ENCODE measurements at regions not wholly inside any gene's neighbourhood (a gene's known extent, or its start where the extent isn't known, plus 50 kb on each side); places are given as distances from the start of the nearest gene placed in this dataset.

DNA sequence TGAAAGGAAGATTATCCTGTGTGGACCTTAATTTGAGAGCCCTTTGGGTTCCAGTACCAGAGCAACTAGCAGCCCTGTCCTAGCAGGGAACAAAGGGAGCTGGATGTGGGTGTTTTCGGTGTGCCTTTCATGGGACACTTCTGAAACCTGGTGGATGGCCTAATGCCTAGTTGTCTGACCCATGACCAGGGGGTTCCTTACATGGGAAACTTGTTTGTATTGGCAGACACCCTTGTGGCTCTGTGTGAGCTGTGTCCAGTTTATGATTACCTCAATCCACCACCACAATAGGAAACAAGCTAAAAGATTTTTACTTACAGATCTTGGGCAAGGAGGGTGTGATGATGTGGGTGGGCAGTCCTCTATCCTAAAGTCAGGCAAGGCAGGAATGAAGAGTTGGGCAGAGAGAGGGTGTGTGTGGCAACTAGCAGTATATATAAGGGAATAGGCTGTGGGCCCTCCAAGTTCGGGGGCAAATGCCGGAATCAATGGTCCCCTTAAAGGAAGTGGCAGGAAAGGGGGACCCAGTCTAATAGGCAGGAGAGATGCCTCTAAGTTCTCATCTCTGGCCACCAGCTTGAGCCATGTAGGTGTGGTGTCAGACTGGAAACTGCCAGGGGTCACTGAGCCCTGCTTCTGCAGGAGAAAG, 264.6 kb downstream of the QKI start:
- no peak for DNase-seq (ENCODE audit: low read depth in 2 of 2)

DNA sequence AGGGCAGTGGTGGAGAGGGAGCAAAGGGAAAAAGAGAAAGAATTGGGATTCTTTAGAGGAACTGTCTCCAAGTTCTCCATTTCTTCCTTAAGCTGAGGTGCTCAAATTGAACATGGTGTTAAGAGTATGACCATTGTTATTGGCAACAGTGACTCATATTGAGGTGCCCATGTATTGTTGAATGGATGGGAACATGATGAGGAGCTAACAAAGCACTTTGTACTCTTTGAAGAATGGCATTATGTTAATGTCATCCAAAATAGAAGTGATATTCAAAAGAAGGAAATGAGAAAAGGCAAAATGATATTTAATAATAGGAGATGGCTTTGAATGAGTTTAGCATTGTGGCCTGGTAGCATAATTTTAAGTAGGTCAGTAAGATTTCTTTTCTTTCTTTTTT, 261.1 kb downstream of the QKI start:
- DNase-seq (ENCODE audit: low read depth in 2 of 2), result no peak

DNA sequence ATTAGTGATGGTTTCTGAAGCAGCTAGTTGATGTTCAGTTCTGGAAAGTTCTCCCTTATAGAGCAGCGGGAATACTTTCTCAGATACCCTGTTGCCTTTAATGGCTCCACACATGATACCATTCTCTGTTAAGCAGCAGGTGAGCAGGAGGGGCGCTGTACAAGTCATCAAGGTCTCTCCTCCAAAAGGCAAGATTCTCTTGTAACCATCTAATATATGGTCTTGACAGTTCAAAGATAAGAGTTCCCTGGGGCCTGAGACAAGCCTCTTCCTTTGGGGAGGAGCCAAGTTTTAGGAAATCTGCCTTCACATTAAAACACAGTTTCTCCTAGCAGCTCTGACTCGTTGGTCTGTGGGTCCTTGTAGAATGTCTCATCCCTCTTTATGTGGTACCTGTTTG, 258.2 kb downstream of the QKI start:
- DNase-seq (ENCODE audit: low read depth in 2 of 2), result no peak

DNA sequence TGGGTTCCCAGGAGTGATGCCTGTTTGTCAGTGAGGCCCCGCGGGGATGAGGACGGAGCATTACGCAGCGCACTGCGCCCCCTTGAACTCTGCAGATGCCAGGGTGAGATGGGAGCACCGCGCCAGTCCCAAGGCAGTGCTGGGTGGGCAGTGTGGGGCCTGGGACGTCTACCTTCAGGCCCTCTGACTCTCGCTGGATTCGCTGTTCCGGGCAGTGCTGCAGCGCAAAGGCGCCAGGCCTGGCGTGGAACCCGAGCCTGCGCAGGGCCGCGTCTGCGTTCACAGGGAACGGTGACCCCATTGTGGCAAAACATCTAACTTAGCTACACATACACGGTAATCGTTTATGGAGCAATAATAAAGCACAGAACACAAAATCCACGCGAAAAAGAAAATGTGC, 257.3 kb downstream of the QKI start:
- DNase-seq (ENCODE audit: low read depth in 2 of 2), result no peak

DNA sequence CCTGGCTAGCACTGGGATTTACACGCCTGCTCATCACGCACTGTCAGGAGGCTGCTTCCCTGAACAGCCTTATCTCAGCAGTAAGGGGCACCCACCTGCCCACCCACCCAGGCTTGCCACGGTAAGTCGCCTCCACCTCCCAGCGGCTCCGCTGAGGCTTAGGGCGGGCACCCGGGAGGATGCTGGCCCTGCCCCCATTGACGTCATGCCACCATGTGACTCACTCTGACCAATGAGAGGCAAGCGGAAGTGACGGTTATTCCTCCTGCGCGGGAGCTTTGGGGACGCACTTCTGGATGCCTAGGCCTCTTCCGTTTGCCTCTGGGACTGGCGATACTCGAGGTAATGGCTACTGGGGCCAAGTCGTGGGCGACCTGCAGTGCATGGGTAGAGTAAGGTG, 256.8 kb downstream of the QKI start:
- DNase-seq (ENCODE audit: low read depth in 2 of 2), result no peak

DNA sequence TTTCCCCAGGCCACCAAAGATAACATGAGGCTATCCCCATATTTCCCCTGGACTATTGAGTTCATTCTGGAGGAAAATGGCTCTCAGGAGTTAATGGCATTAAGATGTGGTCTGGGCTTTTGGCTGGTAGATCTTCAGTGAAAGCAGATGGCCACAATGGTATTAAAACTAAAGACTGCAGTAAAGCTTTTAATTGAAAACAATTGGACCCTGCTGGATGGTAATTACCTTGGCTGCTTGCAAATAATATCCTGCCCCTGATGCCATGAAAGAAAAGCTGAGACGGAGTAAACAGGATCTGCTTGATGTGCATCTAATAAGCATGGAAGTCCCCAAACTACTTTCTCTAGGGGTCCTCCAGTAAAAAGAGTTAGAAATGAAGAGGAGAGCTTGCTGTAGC, 255.8 kb downstream of the QKI start:
- no peak for DNase-seq (ENCODE audit: low read depth in 2 of 2)

DNA sequence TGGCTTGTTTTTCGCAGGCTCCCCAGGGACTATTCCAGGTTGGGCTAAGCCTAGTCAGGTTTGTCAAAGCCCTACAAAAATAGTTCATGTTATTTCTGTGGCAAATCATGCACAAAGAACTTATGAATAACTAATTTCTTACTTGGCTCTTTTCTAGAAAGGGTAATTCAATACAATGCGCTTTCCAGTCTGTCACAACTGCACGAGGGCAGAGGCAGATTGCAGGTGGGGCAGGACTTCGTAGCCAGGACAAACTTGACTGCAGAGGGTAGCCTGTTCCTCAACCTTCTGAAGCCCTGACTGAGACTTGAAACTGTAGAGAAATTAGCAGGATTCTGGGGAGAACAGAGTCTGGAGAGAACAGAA, 253.5 kb downstream of the QKI start:
- DNase-seq (ENCODE audit: low read depth in 2 of 2), result no peak

DNA sequence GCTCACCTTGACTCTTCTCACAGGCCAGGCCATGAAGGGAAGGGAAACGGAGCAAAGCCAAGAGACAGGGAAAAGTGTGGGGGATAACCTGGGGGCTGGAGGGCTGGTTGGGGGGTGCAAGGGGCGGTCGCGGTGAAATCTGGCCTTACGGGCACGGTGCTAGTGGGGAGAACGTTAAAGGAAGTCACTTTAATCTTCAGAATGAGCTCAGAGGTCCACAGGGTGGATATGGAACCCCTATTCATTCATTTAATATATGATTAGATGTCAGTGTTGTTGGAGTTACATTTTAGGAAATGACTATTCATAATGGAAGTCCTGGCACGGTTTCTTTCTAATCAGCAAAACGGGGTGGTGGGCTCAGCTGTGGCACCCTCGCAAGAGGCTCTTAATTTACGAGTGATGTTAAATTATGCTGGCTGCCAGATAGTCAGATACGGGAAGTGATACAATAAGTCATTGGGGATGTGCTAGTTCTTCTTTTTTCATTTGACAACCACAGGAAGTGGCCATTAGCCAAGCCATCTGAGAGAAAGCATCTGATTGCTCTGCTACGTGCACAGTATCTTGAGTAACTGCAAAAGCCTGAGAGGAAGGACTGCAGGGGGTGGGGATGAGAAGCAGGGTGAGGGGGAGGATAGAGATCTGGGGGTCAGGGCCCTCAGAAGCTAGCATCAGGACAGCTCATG, 253.0 kb downstream of the QKI start:
- DNase-seq (ENCODE audit: low read depth in 2 of 2), result no peak

DNA sequence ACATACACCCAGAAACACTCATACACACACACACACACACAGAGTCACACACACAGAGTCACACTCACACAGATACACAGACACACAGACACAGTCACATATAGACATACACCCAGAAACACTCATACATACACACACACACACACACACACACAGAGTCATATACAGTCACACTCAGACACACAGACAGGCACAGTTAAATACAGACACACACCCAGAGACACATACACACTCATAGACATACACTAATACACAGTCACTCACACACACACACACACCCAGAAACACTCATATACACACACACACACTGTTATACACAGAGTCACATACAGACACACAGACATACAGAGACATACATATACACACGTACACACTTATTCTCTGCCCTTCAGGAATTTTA, 250.9 kb downstream of the QKI start:
- no peak for DNase-seq (ENCODE audit: low read depth in 2 of 2)

DNA sequence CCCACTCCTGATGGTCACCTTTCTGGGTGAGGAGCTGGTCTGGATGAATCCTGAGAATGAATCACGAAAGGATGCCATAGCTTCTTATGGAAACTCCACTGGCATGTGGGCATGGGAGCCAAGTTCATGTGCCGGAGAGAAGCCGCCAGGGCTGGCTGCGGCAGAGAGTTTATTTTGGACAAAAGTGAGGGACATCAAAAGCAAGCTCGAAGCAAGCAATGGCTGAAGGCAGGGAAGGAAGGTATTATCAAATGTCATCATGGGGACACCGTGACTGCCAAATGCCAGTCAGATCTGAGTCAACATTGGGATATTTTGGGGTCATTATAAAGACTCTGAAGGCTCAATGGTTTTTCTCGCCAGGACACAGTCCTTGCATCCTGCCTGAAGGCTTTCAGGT, 249.1 kb downstream of the QKI start:
- no peak for DNase-seq (ENCODE audit: low read depth in 2 of 2)

DNA sequence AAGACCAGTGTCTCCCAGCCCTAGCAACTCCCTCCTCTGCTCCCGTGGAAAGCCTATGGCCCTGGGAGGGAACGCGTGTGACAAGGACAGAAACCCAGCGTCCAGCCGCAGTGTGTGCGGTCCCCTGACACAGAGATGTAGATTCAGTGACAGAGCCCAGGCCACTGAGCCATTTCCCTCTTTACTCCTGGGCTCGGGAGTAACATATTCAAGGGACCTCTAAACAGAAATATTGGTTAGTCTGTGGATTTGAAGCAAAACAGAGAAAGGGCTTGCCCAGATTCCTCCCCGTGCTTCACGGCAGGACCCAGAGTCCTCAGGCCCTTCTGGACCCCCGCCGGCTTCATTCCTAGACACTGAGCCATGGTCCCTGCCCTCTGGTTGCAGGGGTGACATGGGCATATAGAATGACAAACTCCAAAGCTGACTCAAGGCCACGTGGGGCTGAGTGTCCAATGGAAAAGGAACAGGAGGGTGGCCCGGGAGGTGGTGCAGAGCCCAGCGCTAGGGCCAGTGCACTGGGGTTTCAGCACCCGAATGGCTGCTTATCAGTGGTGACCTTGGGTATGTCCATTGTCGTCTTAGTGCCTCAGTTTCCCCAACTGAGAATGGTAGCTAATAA, 248.2 kb downstream of the QKI start:
- no peak for DNase-seq (ENCODE audit: low read depth in 2 of 2)

DNA sequence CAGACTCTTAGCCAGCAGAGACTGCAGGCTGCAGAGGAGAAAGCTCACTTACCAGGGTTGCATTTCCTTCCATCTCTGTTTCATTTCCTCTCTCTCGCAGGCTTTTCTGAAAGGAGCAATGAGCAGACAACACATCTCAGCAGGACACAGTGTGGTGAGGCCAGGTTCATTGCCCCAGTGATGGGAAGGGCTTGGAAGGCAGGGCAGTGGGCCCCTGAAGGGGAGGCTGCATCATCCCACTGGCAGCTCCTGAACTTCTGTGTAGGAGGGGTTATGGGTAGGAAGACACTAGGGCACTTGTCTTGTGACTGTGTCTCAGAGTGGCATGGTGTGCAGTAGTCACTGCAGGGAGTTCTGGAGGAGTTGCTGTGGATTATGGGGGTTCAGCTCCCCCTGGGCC, 246.8 kb downstream of the QKI start:
- no peak for DNase-seq (ENCODE audit: low read depth in 2 of 2)

DNA sequence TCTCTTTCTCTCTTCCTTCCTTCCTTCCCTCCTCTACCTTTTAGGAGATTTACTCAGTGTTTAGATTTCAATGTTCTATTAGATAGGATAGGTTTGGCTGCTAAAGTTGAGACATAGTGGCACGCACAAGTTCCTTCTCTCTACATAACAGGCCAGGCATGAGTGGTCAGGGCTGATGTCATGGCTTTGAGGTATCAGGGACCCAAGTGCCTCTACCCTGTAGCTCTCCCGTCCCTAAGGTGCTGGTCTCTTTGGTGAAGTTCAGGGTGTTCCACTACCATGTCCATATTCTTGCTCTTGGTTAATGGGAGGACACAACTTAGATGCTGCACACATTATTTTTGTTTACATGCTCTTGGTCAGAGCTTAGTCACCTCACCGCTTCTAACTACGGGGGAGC, 245.3 kb downstream of the QKI start:
- DNase-seq (ENCODE audit: low read depth in 2 of 2), result no peak

DNA sequence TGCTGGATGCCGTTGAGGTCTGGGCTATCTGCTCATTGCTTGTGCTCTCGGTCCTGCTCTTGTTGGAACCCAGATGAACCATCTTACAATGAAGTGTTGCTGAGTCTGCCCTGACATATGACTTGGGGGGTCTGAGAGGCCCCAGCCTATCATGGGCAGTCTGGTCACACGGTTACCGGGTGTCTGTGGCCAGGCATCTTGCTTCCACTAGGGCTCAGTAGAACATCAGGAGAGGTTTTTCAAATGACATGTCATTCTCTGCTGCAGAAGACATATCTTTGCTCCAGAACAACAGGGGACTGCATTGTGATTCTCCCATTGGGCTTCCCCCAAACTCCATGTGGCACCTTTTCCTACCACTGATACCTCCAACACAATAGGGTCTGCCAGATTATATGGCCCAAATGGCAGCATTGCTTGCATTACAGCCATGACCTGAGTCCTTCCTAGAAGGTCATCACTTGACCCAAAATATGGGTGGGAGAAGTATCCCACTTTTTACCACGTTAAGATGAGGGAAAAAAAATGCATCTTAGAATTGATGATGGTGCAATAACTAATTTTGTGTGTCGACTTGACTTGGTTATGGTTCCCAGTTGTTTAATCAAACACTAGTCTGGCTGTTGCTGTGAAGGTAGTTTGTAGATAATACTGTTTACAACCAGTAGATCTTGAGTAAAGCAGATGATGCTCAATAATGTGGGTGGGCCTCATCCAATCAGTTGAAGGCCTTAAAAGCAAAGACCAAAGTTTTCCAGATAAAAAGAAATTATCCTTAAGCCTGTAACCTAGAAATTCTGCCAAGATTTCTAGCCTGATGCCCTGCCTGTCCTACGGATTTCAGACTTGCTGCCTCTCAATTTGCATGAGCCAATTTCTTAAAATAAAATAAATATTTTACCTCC, 241.0 kb downstream of the QKI start:
- DNase-seq (ENCODE audit: low read depth in 2 of 2), result no peak

DNA sequence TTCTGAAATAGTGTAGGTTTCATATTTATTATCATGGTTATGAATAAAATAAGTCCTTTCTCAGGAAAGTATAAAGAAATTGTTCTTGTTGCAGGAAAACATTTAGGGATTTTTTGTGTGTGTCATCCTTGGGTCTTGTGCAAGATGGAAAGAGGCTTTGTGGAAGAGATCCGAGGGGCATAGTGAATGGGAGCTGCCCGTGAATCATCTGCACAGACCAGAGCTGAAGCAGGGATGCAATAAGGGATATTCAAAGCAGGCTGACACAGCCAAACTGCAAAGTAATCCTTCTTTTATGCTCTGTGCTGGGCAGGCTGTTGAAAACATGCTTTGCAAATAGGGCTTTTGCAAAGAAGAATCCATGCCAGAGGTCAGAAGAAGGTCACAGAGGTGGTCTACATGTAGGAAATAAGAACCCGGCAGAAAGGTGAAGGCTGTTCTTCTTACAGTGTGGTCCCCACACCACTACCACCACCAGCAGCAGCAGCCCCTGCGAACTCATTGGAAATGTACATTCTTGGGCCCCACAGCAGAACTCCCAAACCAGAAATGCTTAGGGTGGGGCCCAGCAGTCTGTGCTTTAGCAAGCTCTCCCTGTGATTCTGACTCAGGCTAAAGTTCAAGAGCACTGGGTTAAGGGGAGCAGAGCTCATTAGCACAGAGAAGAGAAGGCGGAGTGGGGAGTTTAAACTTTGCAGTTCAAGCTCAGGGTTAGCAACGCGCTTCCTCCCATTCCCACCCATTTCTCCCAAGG, 237.6 kb downstream of the QKI start:
- no peak for DNase-seq (ENCODE audit: low read depth in 2 of 2)

DNA sequence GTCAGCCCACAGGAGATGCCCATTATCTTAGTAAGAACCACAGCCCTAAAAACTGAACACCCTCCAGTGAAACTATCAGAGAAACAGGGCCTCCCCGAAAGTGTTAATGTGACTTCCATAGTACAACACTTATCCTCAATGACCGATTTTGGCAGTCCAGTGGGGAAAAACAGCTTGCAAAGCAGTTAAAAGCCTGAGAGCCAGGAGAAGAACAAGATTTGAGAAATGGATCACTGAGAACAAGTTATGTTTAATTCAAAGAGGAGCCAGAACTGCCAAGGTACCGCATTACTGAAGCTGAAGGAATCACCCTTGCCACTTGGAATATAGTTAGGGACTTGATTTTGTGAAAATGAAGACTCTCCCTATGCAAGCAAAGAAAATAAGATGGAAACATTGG, 236.9 kb downstream of the QKI start:
- no peak for DNase-seq (ENCODE audit: low read depth in 2 of 2)

DNA sequence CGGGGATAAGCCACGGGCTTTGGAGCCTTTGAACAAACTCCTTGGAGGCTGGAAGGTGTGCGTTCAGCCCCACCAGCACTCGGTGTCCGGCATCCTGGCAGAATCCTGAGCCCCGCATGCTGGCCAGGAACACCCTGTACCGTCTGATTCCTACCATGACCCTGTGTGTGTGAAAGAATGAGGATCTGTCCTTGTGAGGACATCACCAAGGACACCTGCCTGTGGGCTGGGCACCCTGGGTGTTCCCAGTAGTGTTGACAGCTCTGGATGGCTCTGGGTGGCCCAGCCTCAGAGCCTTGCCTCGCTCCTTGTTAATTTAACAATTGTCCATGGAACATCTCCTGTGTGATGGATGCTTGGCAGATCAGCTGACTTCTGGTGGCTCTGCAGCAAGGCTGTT, 234.3 kb downstream of the QKI start:
- no peak for DNase-seq (ENCODE audit: low read depth in 2 of 2)

DNA sequence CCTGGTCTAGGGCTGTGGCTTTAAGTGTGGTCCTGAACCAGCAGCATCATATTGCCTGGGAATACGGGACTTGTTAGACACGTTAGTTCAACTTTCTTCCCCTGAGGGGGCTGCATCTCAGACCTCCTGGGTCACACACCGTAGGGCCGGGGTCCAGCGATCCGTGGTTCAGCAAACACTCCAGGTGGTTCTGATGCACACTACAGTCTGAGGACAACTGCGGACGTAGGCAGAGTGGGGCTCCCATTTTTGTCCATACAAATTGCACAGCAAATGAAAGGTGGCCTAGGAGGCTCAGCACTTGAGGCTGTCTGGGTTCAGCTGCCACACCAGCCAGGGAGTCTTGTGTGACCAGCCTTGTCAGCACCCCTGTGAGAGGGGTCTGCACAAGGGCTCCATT, 233.1 kb downstream of the QKI start:
- no peak for DNase-seq (ENCODE audit: low read depth in 2 of 2)

DNA sequence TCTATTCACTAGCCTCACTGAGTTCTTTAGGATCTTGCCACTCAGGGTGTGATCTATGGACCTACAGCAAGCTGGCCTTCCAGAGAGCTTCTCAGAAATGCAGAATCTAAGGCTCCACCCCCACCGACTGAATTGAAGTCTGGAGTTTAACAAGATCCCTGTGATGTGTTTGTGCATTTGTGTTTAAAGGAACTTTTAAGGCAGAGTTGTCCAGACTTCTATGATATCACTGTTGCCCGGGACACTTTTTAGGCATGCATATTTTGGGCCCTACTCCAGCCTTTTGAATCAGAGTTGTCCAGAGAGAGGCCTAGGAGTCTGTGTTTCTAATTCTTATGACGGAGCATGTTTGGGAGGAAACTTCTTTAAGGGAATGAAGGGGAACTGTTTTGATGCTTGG, 232.3 kb downstream of the QKI start:
- DNase-seq (ENCODE audit: low read depth in 2 of 2), result no peak

DNA sequence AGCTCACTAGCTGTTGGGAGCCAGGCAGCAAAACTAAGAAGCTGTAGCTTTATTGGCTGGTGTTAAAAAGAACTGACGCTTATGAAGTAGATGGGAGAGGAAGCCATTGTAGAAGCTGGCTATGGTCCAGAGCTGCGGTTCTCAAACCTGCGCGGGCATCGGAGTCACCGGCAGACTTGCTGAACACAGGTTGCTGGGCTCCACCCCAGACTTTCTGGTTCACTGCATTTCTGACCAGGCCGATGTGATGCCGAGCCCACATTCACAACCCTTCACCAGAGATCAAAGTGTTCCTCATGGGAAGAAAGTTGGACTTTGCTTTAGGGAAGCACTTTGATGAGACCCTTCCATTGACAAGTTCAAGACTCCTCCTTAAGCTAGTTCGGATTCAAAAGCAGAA, 231.6 kb downstream of the QKI start:
- no peak for DNase-seq (ENCODE audit: low read depth in 2 of 2)

DNA sequence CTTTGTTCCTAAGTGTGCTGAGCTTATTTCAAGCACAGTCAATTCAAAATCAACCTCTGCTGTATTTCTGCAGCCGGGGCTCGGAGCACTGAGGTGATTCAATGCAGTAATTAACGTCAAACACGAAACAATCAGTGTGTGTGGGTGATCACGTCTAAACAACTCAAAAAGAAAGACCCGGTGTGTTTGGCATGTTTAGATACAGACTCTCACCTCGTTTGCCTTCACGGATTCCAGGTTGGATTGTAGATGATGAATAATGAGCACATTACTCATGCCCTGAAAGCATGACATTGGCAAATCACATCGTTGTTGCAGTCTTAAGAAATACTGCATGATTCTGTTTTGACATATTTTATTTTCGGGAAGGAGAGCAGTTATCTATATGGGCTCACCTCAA, 231.0 kb downstream of the QKI start:
- no peak for DNase-seq (ENCODE audit: low read depth in 2 of 2)

DNA sequence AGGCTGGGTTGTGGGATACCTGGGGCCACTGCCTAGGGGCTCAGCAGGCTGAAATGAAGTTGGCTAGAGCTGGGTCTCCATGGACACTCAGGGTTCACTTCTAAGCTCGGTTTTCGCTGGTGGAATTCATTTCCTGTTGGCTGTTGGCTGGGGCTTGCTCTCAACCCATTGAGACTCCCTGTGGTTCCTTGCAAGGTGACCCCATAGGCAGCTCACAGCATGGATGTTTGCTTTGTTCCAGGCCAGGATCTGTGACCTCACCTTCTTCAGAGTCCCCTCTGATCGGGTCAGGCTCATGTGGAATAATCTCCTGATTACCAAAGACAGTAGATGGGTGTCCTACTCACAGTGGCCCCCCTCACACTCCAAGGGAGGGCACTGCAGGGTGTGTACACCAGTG, 229.3 kb downstream of the QKI start:
- no peak for DNase-seq (ENCODE audit: low read depth in 2 of 2)
